Non-pigmented ciliary epithelial cell (primary cell): ENCODE measurements at regions not wholly inside any gene's neighbourhood (a gene's known extent, or its start where the extent isn't known, plus 50 kb on each side); places are given as distances from the start of the nearest gene placed in this dataset.
A peak's percentile ranks its signal among the peaks of the same experiment; 100 is the strongest.
"Not testable (repeated sequence)": the region's sequence is repeated elsewhere in the genome, so short reads cannot be mapped to it uniquely, and the experiment has no call there.

ENCODE experiments used
- DNase-seq: peaks from one replicate; pipeline ENCODE4 v3.0.0-alpha.2; 2010; ENCODE audit warnings: low read depth

GRCh38 chr12:125311050-125311449 is 245.8 kb downstream of the AACS start:
- DNase-seq, result no peak

DNA sequence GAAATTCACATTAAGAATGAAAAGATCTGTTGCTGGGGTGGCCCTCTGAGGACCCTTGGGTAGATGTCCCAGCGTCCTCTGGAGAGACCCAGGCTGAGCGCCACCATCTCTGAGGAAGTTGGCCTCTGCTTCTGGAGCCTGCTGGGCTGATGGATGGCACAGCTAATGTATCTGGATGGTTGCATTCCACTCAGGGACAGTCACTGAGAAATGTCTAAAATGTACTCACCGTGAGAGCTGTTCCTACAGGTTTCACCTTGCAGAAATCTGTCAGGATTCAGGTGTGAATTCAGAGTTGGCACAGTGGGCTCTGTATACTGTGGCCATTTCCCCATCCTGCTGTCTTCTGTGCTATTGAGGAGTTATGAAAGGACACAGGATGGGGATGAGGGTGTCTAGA is 247.2 kb downstream of the AACS start:
- DNase-seq, result no peak

- DNase-seq, result peak; percentile 6
Measured at GRCh38 chr12:125314051-125314755, 249.0 kb downstream of the AACS start.

- no peak for DNase-seq
Measured at GRCh38 chr12:125315771-125316170, 250.5 kb downstream of the AACS start.

DNA sequence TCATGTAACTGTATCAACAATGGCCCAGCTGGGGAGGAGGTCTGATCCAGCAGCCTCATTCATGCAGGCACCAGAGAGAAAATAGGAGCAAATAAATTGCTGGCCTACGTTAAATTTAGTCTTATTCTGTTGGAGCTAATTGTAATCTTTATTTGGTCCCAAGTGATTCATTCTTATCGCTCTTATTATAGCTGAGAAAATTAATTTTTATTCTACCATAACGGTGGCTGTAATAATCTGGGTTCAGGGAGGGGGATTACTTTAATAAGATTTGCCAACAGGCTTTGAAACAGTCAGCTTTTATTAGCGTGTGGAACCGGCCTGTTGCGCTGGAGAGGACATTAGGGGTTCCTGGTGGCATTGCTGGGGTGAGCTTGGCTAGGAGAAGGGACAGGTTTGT is 254.9 kb downstream of the AACS start:
- no peak for DNase-seq

- no peak for DNase-seq
Measured at GRCh38 chr12:125324861-125325490, 259.7 kb downstream of the AACS start.

GRCh38 chr12:125329239-125330102 is 264.2 kb downstream of the AACS start:
- no peak for DNase-seq

DNA sequence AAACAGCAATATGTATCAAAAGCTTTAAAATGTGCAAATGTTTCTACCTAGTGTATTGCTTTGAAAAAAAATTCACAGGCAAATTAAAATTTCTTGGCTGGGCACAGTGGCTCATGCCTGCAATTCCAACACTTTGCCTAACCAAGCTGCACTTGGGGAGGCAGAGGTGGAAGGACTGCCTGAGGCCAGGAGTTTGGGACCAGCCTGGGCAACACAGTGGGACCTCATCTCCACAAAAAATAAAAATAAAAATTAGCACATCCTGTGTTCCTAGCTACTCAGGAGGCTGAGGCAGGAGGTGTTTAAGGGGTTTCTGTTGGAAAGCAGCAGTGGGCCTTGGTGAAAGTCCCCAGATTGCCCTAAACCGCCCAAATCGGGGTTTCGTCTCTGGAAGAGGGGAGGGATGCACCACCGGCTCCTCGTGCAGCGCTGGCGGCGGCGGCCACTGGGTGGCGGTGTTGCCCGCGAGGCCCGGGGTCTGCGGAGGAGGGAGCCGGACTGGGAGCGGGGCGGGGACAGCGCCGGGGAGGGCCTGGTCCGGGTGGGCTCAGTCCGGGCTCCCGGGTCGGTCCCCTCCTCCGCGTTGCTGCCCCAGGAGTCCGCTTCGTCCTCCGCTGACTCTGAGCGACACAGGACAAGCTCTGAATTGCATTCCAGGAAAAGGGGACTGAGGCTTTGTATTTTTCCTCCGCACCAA is 265.6 kb downstream of the AACS start:
- no peak for DNase-seq

DNA sequence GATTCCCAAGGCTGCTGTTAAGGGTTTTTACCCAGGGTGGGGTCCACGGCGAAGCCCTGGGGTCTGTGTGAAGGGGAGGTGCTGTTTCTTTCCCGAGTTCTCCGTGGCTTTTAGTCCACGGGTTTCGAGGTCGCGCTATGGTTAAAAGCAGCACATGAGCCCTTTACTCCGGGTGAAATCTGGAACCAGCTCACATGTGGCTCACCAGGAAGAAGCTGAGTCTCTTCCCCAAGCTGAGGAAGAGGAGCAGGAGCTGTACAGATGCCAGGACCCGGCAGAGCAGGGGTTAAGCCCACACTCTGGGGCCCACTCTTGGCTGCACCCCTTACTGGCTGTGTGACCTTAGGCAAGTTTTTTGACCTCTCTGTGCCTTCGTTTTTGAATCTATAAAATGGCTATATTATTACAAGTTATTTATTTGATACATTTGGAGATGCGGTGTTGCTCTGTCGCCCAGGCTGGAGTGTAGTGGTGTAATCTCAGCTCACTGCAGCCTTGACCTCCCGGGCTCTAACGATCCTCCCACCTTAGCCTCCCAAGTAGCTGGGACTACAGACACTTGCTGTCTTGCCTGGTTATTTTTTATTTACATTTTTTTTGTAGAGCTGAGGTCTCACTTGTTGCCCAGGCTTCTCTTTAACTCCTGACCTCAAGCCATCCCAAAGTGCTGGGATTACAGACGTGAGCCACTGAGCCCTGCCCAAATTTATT is 266.3 kb downstream of the AACS start:
- no peak for DNase-seq

DNA sequence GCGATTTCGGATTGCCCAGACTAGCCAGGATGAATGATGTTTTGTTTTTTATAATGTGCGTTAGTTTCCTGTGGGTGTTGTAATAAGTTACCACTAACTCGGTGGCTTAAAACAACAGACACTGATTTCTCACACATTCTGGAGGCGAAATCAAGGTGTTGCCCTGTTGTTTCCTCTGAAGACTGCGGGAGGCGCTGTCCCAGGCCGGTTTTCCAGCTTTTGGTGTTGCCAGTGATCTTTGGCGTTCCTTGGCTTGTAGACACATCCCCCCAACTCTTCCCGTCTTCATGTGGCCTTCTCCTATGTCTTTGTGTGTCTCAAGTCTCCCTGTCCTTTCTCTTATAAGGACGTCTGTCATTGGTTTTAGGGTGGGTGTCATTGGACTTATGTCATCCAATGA is 267.7 kb downstream of the AACS start:
- DNase-seq, result no peak

- no peak for DNase-seq
Measured at GRCh38 chr12:125336246-125336645, 271.0 kb downstream of the AACS start.

- DNase-seq, result peak; percentile 82
Measured at GRCh38 chr12:125340791-125341190, 275.6 kb downstream of the AACS start.

DNA sequence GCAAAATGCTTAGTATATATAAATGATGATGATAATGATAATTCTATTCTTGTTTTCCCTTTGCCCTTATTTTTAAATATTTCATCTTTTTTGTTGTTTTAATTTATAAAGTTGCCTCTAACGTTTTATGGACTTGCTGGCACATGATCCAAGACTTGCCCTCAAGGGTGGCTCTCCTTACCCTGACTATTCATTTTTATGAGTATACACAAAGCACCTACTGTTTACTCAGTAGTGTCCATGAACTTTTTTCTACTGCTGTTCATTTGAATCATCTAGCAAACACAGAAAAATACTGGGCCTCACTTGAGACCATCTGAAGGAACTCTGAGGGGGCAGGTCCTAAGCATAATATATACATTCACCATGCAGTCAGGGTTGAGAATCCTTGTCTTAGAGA is 276.2 kb downstream of the AACS start:
- no peak for DNase-seq

DNA sequence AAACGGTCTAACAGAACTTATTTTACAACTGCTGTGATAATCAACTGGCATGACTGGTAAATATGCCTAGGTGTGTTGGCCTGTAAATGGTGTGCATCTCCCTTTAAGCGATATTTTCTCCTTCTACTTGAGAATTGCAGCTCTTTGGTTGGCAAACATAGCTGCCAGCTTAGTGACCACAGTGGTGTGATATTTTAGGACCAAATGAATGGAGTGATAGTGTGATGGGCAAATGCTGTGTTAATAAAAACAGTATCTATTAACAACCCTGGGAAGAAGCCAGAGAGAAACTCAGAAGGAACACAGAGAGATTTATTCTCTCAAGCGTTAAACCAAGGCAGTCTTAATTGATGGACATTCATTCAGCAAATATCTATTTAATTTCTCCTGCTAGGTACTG is 278.4 kb downstream of the AACS start:
- no peak for DNase-seq

DNA sequence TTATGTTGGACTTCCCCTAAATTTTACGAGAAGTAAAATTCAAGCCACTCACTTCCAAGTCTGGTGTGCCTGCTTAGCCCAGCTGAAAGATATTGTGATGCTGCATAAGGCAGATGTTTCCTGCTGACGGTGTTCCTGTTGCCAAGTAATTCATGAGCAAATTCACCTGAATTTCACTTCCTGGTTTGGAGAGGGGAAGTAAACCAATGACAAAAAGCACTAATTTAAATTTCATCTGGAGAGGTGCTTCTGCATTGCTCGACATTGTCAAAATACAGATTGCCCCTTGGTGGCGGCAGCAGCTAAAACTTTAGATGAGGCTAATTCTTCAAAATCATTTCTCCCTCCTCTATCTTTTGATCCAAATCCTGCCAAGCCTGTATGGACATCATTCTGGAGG is 281.1 kb downstream of the AACS start:
- DNase-seq, result no peak

DNA sequence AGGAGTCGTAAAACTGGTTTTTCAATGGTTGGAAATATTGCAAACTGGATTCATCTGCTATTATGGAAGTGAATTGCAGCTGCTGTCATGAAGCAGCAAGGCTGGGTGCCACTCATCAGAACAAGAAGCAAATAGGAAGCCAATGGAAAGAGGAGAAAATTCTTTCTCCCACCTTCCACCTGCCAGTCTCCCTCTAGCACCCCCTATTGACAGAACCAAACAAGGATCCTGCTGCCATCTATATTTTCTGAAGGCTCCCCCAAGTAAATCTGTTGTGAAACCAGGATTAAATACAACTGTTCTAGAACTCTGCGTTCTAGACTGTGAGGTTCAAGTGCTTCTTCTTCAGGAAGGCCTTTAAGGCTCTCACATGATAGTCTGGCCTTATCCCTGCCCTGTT is 286.6 kb downstream of the AACS start:
- no peak for DNase-seq

- not testable (repeated sequence) for DNase-seq
Measured at GRCh38 chr12:125353002-125353401, 287.8 kb downstream of the AACS start.

DNA sequence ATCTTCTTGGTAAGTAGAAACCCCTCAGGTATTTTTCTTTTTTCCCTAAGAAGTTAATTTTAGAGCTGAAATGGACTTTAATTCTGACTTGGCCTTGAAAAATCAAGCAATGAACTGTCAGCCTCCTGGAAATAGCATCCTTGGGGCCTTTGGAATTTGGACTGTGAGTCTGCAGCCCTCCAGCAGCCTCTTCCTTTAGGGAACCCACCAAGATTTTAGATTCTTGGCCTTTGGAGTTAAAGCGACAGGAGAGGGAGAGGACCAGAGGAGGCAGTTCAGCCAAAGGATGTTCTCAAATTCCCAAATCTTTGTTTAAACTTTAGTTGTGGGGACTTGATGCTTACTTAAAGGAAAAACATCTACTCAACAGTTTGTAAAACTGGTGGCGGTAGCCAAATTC is 288.6 kb downstream of the AACS start:
- DNase-seq, result no peak

DNA sequence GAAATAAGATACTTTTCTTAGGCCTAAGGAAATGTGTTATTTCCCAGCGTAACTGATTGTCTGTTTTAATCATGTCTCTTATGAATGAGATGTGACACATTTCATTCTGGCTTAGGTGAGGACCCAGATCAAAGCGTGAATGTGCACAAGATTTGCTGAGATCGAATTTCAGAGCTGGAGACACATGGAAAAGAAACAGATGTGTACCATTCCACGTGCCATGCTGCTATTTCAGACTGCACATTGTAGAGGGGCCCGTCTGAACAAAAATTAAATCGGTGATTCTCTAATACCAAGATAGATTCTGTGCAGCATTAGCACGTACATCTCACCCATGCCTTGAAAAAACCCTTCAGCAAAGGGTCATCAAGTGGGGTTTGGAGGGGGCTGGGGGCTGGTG is 290.4 kb downstream of the AACS start:
- no peak for DNase-seq

DNA sequence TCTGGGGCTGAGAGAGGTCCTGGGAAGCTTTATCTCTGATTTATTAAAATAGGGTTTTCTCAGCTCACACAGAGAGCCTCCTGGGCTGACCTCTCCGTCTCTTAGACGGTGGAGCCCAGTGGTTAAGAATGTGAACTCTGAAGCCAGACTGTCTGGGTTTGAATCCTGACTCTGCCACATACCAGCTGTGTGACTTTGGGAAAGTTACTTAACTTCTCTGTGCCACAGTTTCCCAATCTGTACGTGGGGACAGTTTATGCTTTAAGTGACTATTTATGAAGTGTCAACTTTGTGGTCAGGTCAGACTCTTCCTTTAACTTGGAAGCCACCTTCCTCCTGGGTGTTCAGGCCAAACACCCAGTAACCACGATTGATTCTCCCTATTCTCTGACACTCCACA is 290.9 kb downstream of the AACS start:
- DNase-seq, result no peak

- DNase-seq, result no peak
Measured at GRCh38 chr12:125357561-125357960, 292.3 kb downstream of the AACS start.

DNA sequence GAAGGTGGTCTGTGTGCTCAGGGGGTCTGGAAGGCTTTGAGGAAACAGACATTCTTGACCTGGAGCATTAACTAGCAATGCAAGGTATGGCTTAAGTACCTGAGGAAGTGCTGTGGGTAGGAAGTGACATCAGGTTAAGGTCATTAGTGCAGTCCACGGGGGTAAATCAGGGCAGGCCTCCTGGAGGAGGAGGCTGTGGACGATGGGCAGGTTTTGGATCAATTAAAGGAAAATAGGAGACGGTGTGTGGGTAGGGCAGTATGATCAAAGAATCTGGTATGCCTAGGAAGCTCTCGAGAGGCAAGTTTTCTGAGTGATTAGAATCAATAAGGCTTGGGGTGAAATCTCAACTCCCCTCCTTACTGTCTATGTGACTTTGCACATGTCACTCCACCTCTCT is 295.3 kb downstream of the AACS start:
- DNase-seq, result no peak
